ENCODE measurements at regions not wholly inside any gene's neighbourhood (a gene's known extent, or its start where the extent isn't known, plus 50 kb on each side); places are given as distances from the start of the nearest gene placed in this dataset.

- H3K27me3 Mint-ChIP-seq (ENCODE audit: insufficient read depth, low read depth, poor library complexity) = peaks cover 1% of the 10 kb centered on the region
- ATAC-seq = no peak
Measured at GRCh38 chr16:51268237-51268636, 117.2 kb upstream of the SALL1 start.

More at GRCh38 chr16:51268237-51268636, 117.2 kb upstream of the SALL1 start:
- Mint-ChIP-seq H3K4me1 (no peaks in the 10 kb centered on the region; the same call in 2 of the 3 replicates), H3K36me3 (ENCODE audit: low read depth) (peaks cover 7% of the 10 kb centered on the region; the same call in 2 of the 3 replicates), H3K9me3 (peaks cover 17% of the 10 kb centered on the region), H3K4me3 (no peak overlapping the region), H3K27ac (no peak overlapping the region)
- Histone ChIP-seq H3K27ac (ENCODE audit: low read depth) (no peak overlapping the region), H4K20me1 (replicated peaks; ENCODE audit: insufficient read depth) (no peaks in the 10 kb centered on the region), H3K4me3 (no peak overlapping the region), H3K4me2 (no peak overlapping the region), H3K9me2 (ENCODE audit: insufficient read depth) (peaks cover 14% of the 10 kb centered on the region; the same call in 1 of the 2 replicates), H3K4me1 (ENCODE audit: insufficient read depth) (peaks cover 3% of the 10 kb centered on the region; the same call in 1 of the 2 replicates), H3K36me3 (ENCODE audit: insufficient read depth) (no peaks in the 10 kb centered on the region), H3K27me3 (ENCODE audit: insufficient read depth) (no peaks in the 10 kb centered on the region), H2AFZ (no peak overlapping the region; the same call in 1 of the 2 replicates), H3K79me2 (replicated peaks; ENCODE audit: insufficient read depth) (no peaks in the 10 kb centered on the region), H3F3A (replicated peaks; ENCODE audit: low read depth) (no peaks in the 10 kb centered on the region)
- TF ChIP-seq EZH2 (IDR thresholded peaks at IDR 0.05; ENCODE audit: low read depth, unreplicated experiment) = no peak
- no peak for TF ChIP-seq POLR2AphosphoS5 (IDR thresholded peaks at IDR 0.05; ENCODE audit: low read depth)
- TF ChIP-seq ZNF462 (CRISPR knock-in tag; IDR thresholded peaks at IDR 0.05) = no peak
- TF ChIP-seq CREB1 (CRISPR knock-in tag; IDR thresholded peaks at IDR 0.05; ENCODE audit: low read depth) = no peak
- DNase-seq (ENCODE audit: low spot score) = no peak
